Osteocyte (in vitro differentiated cells): ENCODE measurements at regions not wholly inside any gene's neighbourhood (a gene's known extent, or its start where the extent isn't known, plus 50 kb on each side); places are given as distances from the start of the nearest gene placed in this dataset.

ENCODE experiments used
- DNase-seq: peaks from one replicate; pipeline ENCODE4 v3.0.0; 2021; ENCODE audit warnings: mixed read lengths; ENCODE audit not compliant: unreplicated experiment; ENCODE audit errors: extremely low spot score
- H3K27ac Mint-ChIP-seq: one replicate; pipeline ENCODE4 v1.8.0; 2021; ENCODE audit warnings: mild to moderate bottlenecking, mixed read lengths; ENCODE audit not compliant: unreplicated experiment
- H3K27me3 Mint-ChIP-seq: one replicate; pipeline ENCODE4 v1.8.0; 2021; ENCODE audit warnings: mixed read lengths; ENCODE audit not compliant: unreplicated experiment
- H3K36me3 Mint-ChIP-seq: one replicate; pipeline ENCODE4 v1.8.0; 2021; ENCODE audit warnings: mixed read lengths; ENCODE audit not compliant: unreplicated experiment
- H3K4me1 Mint-ChIP-seq: one replicate; pipeline ENCODE4 v1.8.0; 2021; ENCODE audit warnings: mixed read lengths; ENCODE audit not compliant: unreplicated experiment
- H3K4me3 Mint-ChIP-seq: one replicate; pipeline ENCODE4 v1.8.0; 2021; ENCODE audit warnings: mild to moderate bottlenecking, moderate library complexity, mixed read lengths; ENCODE audit not compliant: unreplicated experiment
- H3K9me3 Mint-ChIP-seq: one replicate; pipeline ENCODE4 v1.8.0; 2021; ENCODE audit warnings: mixed read lengths; ENCODE audit not compliant: unreplicated experiment
- TF ChIP-seq, protein P1 (sequence below): fragments of 200-600 bp; sonication (generic); IDR thresholded peaks from 2 replicates; pipeline ENCODE4 v1.5.0; 2021; ENCODE audit warnings: antibody characterized with exemption, mild to moderate bottlenecking, moderate library complexity

GRCh38 chr6:12508553-12508952 is 208.0 kb upstream of the PHACTR1 start:
- no peak for DNase-seq
- peaks cover 11% of the 10 kb centered on the region for H3K4me1 Mint-ChIP-seq
- H3K27me3 Mint-ChIP-seq: no peaks in the 10 kb centered on the region
- TF ChIP-seq, protein P1, sequence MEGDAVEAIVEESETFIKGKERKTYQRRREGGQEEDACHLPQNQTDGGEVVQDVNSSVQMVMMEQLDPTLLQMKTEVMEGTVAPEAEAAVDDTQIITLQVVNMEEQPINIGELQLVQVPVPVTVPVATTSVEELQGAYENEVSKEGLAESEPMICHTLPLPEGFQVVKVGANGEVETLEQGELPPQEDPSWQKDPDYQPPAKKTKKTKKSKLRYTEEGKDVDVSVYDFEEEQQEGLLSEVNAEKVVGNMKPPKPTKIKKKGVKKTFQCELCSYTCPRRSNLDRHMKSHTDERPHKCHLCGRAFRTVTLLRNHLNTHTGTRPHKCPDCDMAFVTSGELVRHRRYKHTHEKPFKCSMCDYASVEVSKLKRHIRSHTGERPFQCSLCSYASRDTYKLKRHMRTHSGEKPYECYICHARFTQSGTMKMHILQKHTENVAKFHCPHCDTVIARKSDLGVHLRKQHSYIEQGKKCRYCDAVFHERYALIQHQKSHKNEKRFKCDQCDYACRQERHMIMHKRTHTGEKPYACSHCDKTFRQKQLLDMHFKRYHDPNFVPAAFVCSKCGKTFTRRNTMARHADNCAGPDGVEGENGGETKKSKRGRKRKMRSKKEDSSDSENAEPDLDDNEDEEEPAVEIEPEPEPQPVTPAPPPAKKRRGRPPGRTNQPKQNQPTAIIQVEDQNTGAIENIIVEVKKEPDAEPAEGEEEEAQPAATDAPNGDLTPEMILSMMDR: no peak
- H3K27ac Mint-ChIP-seq: no peak overlapping the region
- H3K36me3 Mint-ChIP-seq: no peaks in the 10 kb centered on the region
- H3K4me3 Mint-ChIP-seq: no peak overlapping the region
- peaks cover 11% of the 10 kb centered on the region for H3K9me3 Mint-ChIP-seq

DNA sequence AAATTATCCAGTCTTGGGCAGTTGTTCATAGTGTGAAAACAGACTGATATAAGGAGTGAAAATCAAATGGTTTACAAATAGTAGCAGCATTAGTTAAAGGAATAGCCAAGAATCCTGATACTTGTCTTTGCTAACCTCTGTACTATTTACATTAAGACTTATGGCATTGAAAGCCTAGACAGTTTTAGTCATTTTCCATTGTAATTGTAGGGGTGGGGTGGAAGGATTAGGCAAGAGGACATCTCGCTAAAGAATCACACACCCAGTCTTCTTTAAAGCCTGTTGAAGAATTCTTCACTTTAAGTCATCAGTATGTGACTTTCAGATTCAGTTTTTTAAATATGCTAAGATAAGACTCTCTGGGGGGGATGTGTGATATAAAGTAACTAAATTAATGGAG is 207.5 kb upstream of the PHACTR1 start:
- DNase-seq: no peak
- Mint-ChIP-seq H3K36me3 (no peaks in the 10 kb centered on the region), H3K4me3 (no peak overlapping the region), H3K9me3 (peaks cover 11% of the 10 kb centered on the region), H3K27me3 (no peaks in the 10 kb centered on the region), H3K27ac (no peak overlapping the region), H3K4me1 (peaks cover 11% of the 10 kb centered on the region)
- TF ChIP-seq, protein P1: no peak

GRCh38 chr6:12516070-12516469 is 200.5 kb upstream of the PHACTR1 start:
- Mint-ChIP-seq H3K27me3 (no peaks in the 10 kb centered on the region), H3K4me3 (no peak overlapping the region), H3K27ac (no peak overlapping the region), H3K9me3 (no peaks in the 10 kb centered on the region), H3K36me3 (no peaks in the 10 kb centered on the region), H3K4me1 (peaks cover 6% of the 10 kb centered on the region)
- DNase-seq: no peak
- TF ChIP-seq, protein P1: no peak

- H3K4me1 Mint-ChIP-seq: no peaks in the 10 kb centered on the region
- TF ChIP-seq, protein P1: no peak
Measured at GRCh38 chr6:12522347-12522746, 194.2 kb upstream of the PHACTR1 start.

GRCh38 chr6:12523726-12524125 is 192.8 kb upstream of the PHACTR1 start:
- no peak overlapping the region for H3K4me3 Mint-ChIP-seq
- no peaks in the 10 kb centered on the region for H3K4me1 Mint-ChIP-seq
- no peak for DNase-seq
- TF ChIP-seq, protein P1: no peak
- peaks cover 14% of the 10 kb centered on the region for H3K9me3 Mint-ChIP-seq
- no peaks in the 10 kb centered on the region for H3K27me3 Mint-ChIP-seq
- H3K27ac Mint-ChIP-seq: no peak overlapping the region
- H3K36me3 Mint-ChIP-seq: no peaks in the 10 kb centered on the region

More at GRCh38 chr6:12522347-12522746, 194.2 kb upstream of the PHACTR1 start:
- DNase-seq: no peak
- H3K36me3 Mint-ChIP-seq: no peaks in the 10 kb centered on the region
- H3K27me3 Mint-ChIP-seq: no peaks in the 10 kb centered on the region
- peaks cover 14% of the 10 kb centered on the region for H3K9me3 Mint-ChIP-seq
- no peak overlapping the region for H3K27ac Mint-ChIP-seq
- no peak overlapping the region for H3K4me3 Mint-ChIP-seq
